Omental fat pad (tissue), 3 donors: ENCODE measurements at regions not wholly inside any gene's neighbourhood (a gene's known extent, or its start where the extent isn't known, plus 50 kb on each side); places are given as distances from the start of the nearest gene placed in this dataset.
"Not testable (repeated sequence)": the region's sequence is repeated elsewhere in the genome, so short reads cannot be mapped to it uniquely, and the experiment has no call there.

Source experiments
- ATAC-seq: fragments of 150-250 bp; one replicate; pipeline ENCODE4 v1.9.1; 2016; ENCODE audit warnings: mild to moderate bottlenecking, moderate library complexity; ENCODE audit not compliant: low FRiP score
- DNase-seq: peaks from one replicate; pipeline ENCODE4 v3.0.0-alpha.2; 2019; ENCODE audit warnings: low spot score
- TF ChIP-seq, protein P1 (sequence below), 3 donors: fragments of 450-650 bp; IDR thresholded peaks; one replicate each; pipeline ENCODE4 v1.5.1; 2016 to 2017; ENCODE audit warnings: antibody characterized with exemption in 3 of 3, mild to moderate bottlenecking in 3 of 3, moderate library complexity in 2 of 3

- no peak for ATAC-seq
- TF ChIP-seq, protein P1, sequence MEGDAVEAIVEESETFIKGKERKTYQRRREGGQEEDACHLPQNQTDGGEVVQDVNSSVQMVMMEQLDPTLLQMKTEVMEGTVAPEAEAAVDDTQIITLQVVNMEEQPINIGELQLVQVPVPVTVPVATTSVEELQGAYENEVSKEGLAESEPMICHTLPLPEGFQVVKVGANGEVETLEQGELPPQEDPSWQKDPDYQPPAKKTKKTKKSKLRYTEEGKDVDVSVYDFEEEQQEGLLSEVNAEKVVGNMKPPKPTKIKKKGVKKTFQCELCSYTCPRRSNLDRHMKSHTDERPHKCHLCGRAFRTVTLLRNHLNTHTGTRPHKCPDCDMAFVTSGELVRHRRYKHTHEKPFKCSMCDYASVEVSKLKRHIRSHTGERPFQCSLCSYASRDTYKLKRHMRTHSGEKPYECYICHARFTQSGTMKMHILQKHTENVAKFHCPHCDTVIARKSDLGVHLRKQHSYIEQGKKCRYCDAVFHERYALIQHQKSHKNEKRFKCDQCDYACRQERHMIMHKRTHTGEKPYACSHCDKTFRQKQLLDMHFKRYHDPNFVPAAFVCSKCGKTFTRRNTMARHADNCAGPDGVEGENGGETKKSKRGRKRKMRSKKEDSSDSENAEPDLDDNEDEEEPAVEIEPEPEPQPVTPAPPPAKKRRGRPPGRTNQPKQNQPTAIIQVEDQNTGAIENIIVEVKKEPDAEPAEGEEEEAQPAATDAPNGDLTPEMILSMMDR (IDR thresholded peaks at IDR 0.05), result no peak
- DNase-seq, result no peak
Observed at GRCh38 chr14:86166541-86166940, 636.6 kb downstream of the FLRT2 start.

DNA sequence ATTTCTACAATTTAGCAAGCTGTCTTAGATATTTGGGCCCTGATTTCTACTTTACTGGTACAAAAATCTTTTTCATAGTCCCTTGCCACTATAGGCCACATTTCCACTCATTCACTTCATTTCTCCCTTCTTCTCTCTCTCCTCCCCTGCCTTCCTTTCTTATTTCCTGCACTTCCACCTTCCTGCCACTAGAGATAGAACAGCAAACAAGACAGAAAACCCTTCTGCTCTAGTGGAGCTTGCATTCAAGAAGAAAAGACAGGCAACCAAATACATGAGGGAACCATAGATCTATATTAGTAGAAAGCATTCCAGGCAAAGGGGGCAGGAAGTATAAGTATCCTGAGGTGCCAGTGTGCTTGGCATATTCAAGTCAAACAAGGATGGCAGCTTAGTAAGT, 623.5 kb downstream of the FLRT2 start:
- no peak for ATAC-seq
- TF ChIP-seq, protein P1 (IDR thresholded peaks at IDR 0.05), result no peak
- DNase-seq, result no peak

DNA sequence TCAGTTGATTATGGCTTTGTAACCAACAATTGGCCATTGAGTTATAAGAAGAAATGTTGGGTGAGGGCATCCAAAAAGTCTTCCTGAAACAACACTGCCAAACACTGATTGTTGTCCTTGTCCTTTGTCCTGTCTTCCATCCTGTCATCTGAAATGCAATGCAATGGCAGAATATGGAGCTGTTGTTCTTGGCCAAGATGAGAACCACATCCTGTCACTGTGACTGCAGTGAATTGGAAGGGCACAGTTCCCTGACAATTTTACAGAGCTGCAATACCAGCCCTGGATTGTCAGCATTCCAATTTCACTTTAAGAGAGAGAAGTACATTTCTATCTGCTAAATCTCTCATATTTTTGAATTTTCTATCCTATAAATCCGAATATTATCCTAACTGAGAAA, 613.3 kb downstream of the FLRT2 start:
- no peak for DNase-seq
- TF ChIP-seq, protein P1 (IDR thresholded peaks at IDR 0.05), result no peak
- no peak for ATAC-seq

- TF ChIP-seq, protein P1 (IDR thresholded peaks at IDR 0.05), result no peak
- ATAC-seq (no peak), DNase-seq (no peak)
Observed at GRCh38 chr14:86141966-86142365, 612.0 kb downstream of the FLRT2 start.

GRCh38 chr14:86129426-86129825, 599.5 kb downstream of the FLRT2 start:
- TF ChIP-seq, protein P1 (IDR thresholded peaks at IDR 0.05), result no peak
- no peak for DNase-seq
- ATAC-seq, result no peak

GRCh38 chr14:86124328-86124727, 594.4 kb downstream of the FLRT2 start:
- no peak for ATAC-seq
- TF ChIP-seq, protein P1 (IDR thresholded peaks at IDR 0.05), result no peak
- no peak for DNase-seq

GRCh38 chr14:86115972-86116371, 586.0 kb downstream of the FLRT2 start:
- TF ChIP-seq, protein P1 (IDR thresholded peaks at IDR 0.05), result no peak
- ATAC-seq, result no peak
- DNase-seq, result no peak

GRCh38 chr14:86110871-86111270, 580.9 kb downstream of the FLRT2 start:
- DNase-seq, ATAC-seq: not testable (repeated sequence)
